NT2/D1 (cell line): ENCODE measurements at regions not wholly inside any gene's neighbourhood (a gene's known extent, or its start where the extent isn't known, plus 50 kb on each side); places are given as distances from the start of the nearest gene placed in this dataset.
"Not testable (repeated sequence)": the region's sequence is repeated elsewhere in the genome, so short reads cannot be mapped to it uniquely, and the experiment has no call there.

Experiments
- DNase-seq: peaks from one replicate; pipeline ENCODE4 v3.0.0-alpha.2; 2011; ENCODE audit warnings: low read depth, low spot score
- H3K27me3 ChIP-seq: 2 replicates; pipeline ENCODE4 v1.6.0; 2011; ENCODE audit warnings: mild to moderate bottlenecking; ENCODE audit not compliant: insufficient read length, insufficient read depth
- H3K36me3 ChIP-seq: 2 replicates; pipeline ENCODE4 v1.6.1; 2011; ENCODE audit warnings: mild to moderate bottlenecking, low read length, mixed read lengths; ENCODE audit not compliant: insufficient read depth, insufficient read length
- H3K4me1 ChIP-seq: 2 replicates; pipeline ENCODE4 v1.5.1; 2011; ENCODE audit not compliant: insufficient read depth, insufficient read length
- H3K4me3 ChIP-seq: 2 replicates; pipeline ENCODE4 v1.5.1; 2011; ENCODE audit warnings: low read depth; ENCODE audit not compliant: insufficient read length
- H3K9ac ChIP-seq: 2 replicates; pipeline ENCODE4 v1.6.0; 2011; ENCODE audit warnings: low read depth; ENCODE audit not compliant: insufficient read length
- H3K9me3 ChIP-seq: 2 replicates; pipeline ENCODE4 v1.5.1; 2011; ENCODE audit warnings: mild to moderate bottlenecking, low read length; ENCODE audit not compliant: insufficient read depth
- SUZ12 ChIP-seq: IDR thresholded peaks from 2 replicates; pipeline ENCODE4 v1.6.1; 2011; ENCODE audit not compliant: insufficient read length, insufficient read depth; ENCODE audit errors: extremely low read depth
- YY1 ChIP-seq: IDR thresholded peaks from 2 replicates; pipeline ENCODE4 v1.6.1; 2011; ENCODE audit not compliant: insufficient read length, insufficient read depth
- ZNF274 ChIP-seq: IDR thresholded peaks from 2 replicates; pipeline ENCODE4 v1.6.1; 2011; ENCODE audit warnings: mild to moderate bottlenecking, low read depth, low read length

- H3K4me3 ChIP-seq: no peak overlapping the region
- no peak overlapping the region for H3K9ac ChIP-seq
- H3K36me3 ChIP-seq: no peaks in the 10 kb centered on the region
- H3K9me3 ChIP-seq: peaks cover 14% of the 10 kb centered on the region; the same call in 1 of the 2 replicates
- no peaks in the 10 kb centered on the region for H3K4me1 ChIP-seq
- no peak for TF ChIP-seq SUZ12
- no peak for TF ChIP-seq YY1
- no peak for TF ChIP-seq ZNF274
- DNase-seq: no peak
- H3K27me3 ChIP-seq: no peaks in the 10 kb centered on the region
Observed at GRCh38 chr7:68820321-68820720, 778.0 kb upstream of the AUTS2 start.

GRCh38 chr7:68821846-68822245, 776.4 kb upstream of the AUTS2 start:
- no peak overlapping the region for H3K4me3 ChIP-seq
- TF ChIP-seq ZNF274: no peak
- no peak for TF ChIP-seq SUZ12
- no peak for TF ChIP-seq YY1
- DNase-seq: no peak
- no peak overlapping the region for H3K9ac ChIP-seq
- H3K27me3 ChIP-seq: no peaks in the 10 kb centered on the region
- peaks cover 14% of the 10 kb centered on the region; the same call in 1 of the 2 replicates for H3K9me3 ChIP-seq
- H3K36me3 ChIP-seq: no peaks in the 10 kb centered on the region
- H3K4me1 ChIP-seq: no peaks in the 10 kb centered on the region

- H3K9me3 ChIP-seq: peaks cover 14% of the 10 kb centered on the region; the same call in 1 of the 2 replicates
- DNase-seq: no peak
- no peaks in the 10 kb centered on the region for H3K36me3 ChIP-seq
- TF ChIP-seq YY1 (no peak), SUZ12 (no peak), ZNF274 (no peak)
- H3K27me3 ChIP-seq: no peaks in the 10 kb centered on the region
- H3K4me3 ChIP-seq: no peak overlapping the region
- H3K4me1 ChIP-seq: no peaks in the 10 kb centered on the region
- H3K9ac ChIP-seq: no peak overlapping the region
Observed at GRCh38 chr7:68823996-68824780, 774.1 kb upstream of the AUTS2 start.

GRCh38 chr7:68828575-68828974, 769.7 kb upstream of the AUTS2 start:
- H3K27me3 ChIP-seq: no peaks in the 10 kb centered on the region
- no peak for TF ChIP-seq SUZ12
- no peak for TF ChIP-seq ZNF274
- no peak for TF ChIP-seq YY1
- H3K36me3 ChIP-seq: no peaks in the 10 kb centered on the region
- DNase-seq: no peak
- no peaks in the 10 kb centered on the region for H3K4me1 ChIP-seq
- peaks cover 23% of the 10 kb centered on the region; the same call in 1 of the 2 replicates for H3K9me3 ChIP-seq
- no peak overlapping the region for H3K4me3 ChIP-seq
- no peak overlapping the region for H3K9ac ChIP-seq

GRCh38 chr7:68833422-68833821, 764.9 kb upstream of the AUTS2 start:
- Histone ChIP-seq H3K36me3 (no peaks in the 10 kb centered on the region), H3K9me3 (peaks cover 9% of the 10 kb centered on the region; the same call in 1 of the 2 replicates), H3K4me1 (no peaks in the 10 kb centered on the region), H3K9ac (no peak overlapping the region), H3K4me3 (no peak overlapping the region), H3K27me3 (no peaks in the 10 kb centered on the region)
- TF ChIP-seq SUZ12 (no peak), YY1 (no peak), ZNF274 (no peak)
- no peak for DNase-seq

GRCh38 chr7:68839014-68839413, 759.3 kb upstream of the AUTS2 start:
- H3K27me3 ChIP-seq: no peaks in the 10 kb centered on the region
- H3K4me1 ChIP-seq: no peaks in the 10 kb centered on the region
- no peak for TF ChIP-seq SUZ12
- no peak for TF ChIP-seq YY1
- no peak for TF ChIP-seq ZNF274
- no peak overlapping the region for H3K9ac ChIP-seq
- H3K4me3 ChIP-seq: no peak overlapping the region
- no peaks in the 10 kb centered on the region for H3K9me3 ChIP-seq
- no peaks in the 10 kb centered on the region for H3K36me3 ChIP-seq
- DNase-seq: no peak

GRCh38 chr7:68840991-68841390, 757.3 kb upstream of the AUTS2 start:
- Histone ChIP-seq H3K27me3 (no peaks in the 10 kb centered on the region), H3K4me1 (no peaks in the 10 kb centered on the region), H3K9me3 (no peaks in the 10 kb centered on the region), H3K4me3 (no peak overlapping the region), H3K36me3 (no peaks in the 10 kb centered on the region), H3K9ac (no peak overlapping the region)
- no peak for DNase-seq
- no peak for TF ChIP-seq SUZ12
- TF ChIP-seq YY1: no peak
- TF ChIP-seq ZNF274: no peak

GRCh38 chr7:68843985-68844384, 754.3 kb upstream of the AUTS2 start:
- H3K27me3 ChIP-seq, H3K36me3 ChIP-seq: not testable (repeated sequence)

More at GRCh38 chr7:68843985-68844384, 754.3 kb upstream of the AUTS2 start:
- H3K4me1 ChIP-seq, H3K9me3 ChIP-seq, DNase-seq, H3K4me3 ChIP-seq, H3K9ac ChIP-seq: not testable (repeated sequence)
